Liver (tissue), 3 donors: ENCODE measurements at regions not wholly inside any gene's neighbourhood (a gene's known extent, or its start where the extent isn't known, plus 50 kb on each side); places are given as distances from the start of the nearest gene placed in this dataset.

Experiments used
- CTCF ChIP-seq: fragments of 150-350 bp; IDR thresholded peaks from 2 replicates; pipeline ENCODE4 v1.5.1; 2017; ENCODE audit warnings: improper control_type of control experiment, low read depth, low read length; ENCODE audit not compliant: missing input control
- EGR1 ChIP-seq, 2 donors: IDR thresholded peaks; 2 replicates each; pipeline ENCODE4 v1.6.1; 2016 to 2018; ENCODE audit warnings: antibody characterized with exemption in 2 of 2, low read depth in 2 of 2
- GABPA ChIP-seq, 2 donors: IDR thresholded peaks in 1 of 2; conservative IDR thresholded peaks in 1 of 2; 2 replicates each; pipeline ENCODE4 v1.6.1; 2016; ENCODE audit warnings: antibody characterized with exemption in 2 of 2, mild to moderate bottlenecking in 1 of 2, moderate library complexity in 1 of 2
- JUND ChIP-seq, 2 donors: IDR thresholded peaks; 2 replicates each; pipeline ENCODE4 v1.6.1; 2016; ENCODE audit warnings: antibody characterized with exemption in 2 of 2
- REST ChIP-seq: IDR thresholded peaks from 2 replicates; pipeline ENCODE4 v1.6.1; 2016; ENCODE audit warnings: antibody characterized with exemption, mild to moderate bottlenecking
- SP1 ChIP-seq: IDR thresholded peaks from 2 replicates; pipeline ENCODE4 v1.6.1; 2018; ENCODE audit warnings: antibody characterized with exemption, mild to moderate bottlenecking
- YY1 ChIP-seq: IDR thresholded peaks from 2 replicates; pipeline ENCODE4 v1.6.1; 2016; ENCODE audit warnings: antibody characterized with exemption, mild to moderate bottlenecking
- ZBTB33 ChIP-seq: IDR thresholded peaks from 2 replicates; pipeline ENCODE4 v1.6.1; 2016; ENCODE audit warnings: antibody characterized with exemption
- donor health status: healthy.
- donor health status: healthy.

GRCh38 chr22:27231266-27231665, 570.3 kb downstream of the MN1 start:
- no peak for TF ChIP-seq ZBTB33
- no peak for TF ChIP-seq EGR1 (IDR thresholded peaks at IDR 0.05; ENCODE audit: low read depth in 2 of 2)
- TF ChIP-seq JUND (IDR thresholded peaks at IDR 0.05): no peak
- no peak for TF ChIP-seq CTCF
- no peak for TF ChIP-seq REST
- TF ChIP-seq SP1: no peak
- TF ChIP-seq GABPA (IDR thresholded peaks at IDR 0.05 in 1 of 2, conservative IDR thresholded peaks at IDR 0.05 in 1 of 2): no peak
- no peak for TF ChIP-seq YY1
